ENCODE measurements at regions not wholly inside any gene's neighbourhood (a gene's known extent, or its start where the extent isn't known, plus 50 kb on each side); places are given as distances from the start of the nearest gene placed in this dataset.

DNA sequence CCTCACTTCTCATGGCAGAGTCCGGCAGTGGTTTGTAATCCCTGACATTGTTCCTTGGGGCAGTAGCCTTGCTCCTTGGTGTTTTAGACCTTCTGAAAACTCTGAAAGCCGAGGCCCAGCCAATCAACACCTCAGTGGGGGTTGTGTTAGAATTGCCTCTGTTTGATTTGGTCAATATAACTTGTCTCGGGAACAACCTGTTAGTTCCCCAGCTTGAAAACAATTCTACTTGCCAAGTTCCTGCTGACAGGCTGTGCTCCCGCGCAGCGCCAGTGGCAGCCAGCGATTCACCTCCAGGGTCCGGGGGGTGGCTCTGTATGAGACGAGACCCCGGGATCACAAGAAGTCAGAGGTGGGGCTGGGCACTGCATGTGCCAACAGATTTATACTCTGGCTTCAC lies 81.4 kb upstream of the MEDAG start:
- H3K27ac ChIP-seq, result no peak overlapping the region
- intact Hi-C loops (cut with DNase I), result no loop called here
- H3K4me1 ChIP-seq, result no peaks in the 10 kb centered on the region
- no peaks in the 10 kb centered on the region for H3K36me3 ChIP-seq (ENCODE audit: insufficient read depth in 1 of 2, low read depth in 1 of 2)
- H3K9me3 ChIP-seq, result no peaks in the 10 kb centered on the region
- no peak for TF ChIP-seq CTCF (IDR thresholded peaks at IDR 0.05)
- ATAC-seq (no peak), DNase-seq (no peak)
- peaks cover 0 to 2% (median 0%) of the 10 kb centered on the region in 3 donors for H3K27me3 ChIP-seq (ENCODE audit: insufficient read depth in 3 of 3, low read length in 2 of 3)
- 27 to 40% (median 34%) methylated on average over 10 of the region's 10 CpGs for WGBS, 3 donors
- no peak overlapping the region for H3K4me3 ChIP-seq

DNA sequence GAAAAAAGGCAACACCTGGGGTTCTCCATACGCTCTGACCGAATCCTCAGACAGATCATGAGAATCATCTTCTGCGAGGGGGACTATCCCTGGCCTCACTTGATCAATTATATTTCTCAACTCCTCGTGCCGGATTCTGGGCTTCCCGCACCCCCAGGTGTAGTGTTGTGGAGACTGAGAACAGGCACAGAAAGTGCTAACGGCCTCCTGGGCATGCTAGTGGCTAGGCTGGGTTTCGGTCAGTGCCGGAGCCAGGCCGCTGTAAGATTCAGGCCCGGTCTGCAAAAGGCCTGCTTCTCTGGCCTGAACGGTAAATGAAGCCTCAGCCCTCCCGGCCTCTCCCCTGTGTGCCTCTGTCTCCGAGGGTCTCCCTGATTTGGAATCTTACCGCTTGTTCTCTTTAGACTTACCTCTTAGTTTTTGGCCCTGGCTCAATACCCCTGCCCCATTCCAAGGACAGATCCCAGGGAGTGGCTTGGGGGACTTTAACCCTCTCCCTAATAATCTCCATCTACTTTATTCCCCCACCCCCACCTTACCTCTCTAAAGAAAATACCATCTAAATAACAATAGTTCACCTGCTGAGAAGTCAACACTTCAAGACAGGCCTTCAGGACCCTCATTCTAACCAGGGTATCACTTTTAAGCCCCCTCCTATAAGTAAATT lies 79.0 kb upstream of the MEDAG start:
- H3K27me3 ChIP-seq (ENCODE audit: insufficient read depth in 3 of 3, low read length in 2 of 3), result peaks cover 0 to 2% (median 0%) of the 10 kb centered on the region in 3 donors
- H3K27ac ChIP-seq, result no peak overlapping the region
- no peaks in the 10 kb centered on the region for H3K4me1 ChIP-seq
- H3K9me3 ChIP-seq, result no peaks in the 10 kb centered on the region
- H3K4me3 ChIP-seq, result no peak overlapping the region
- no peak for TF ChIP-seq CTCF (IDR thresholded peaks at IDR 0.05)
- intact Hi-C loops (cut with DNase I), result no loop called here
- ATAC-seq (no peak), DNase-seq (no peak)
- WGBS, 3 donors, result 94 to 97% (median 94%) methylated on average over 15 of the region's 15 CpGs
- no peaks in the 10 kb centered on the region for H3K36me3 ChIP-seq (ENCODE audit: insufficient read depth in 1 of 2, low read depth in 1 of 2)

GRCh38 chr13:30827578-30827925 lies 78.5 kb upstream of the MEDAG start:
- no peaks in the 10 kb centered on the region for H3K4me1 ChIP-seq
- H3K4me3 ChIP-seq, result no peak overlapping the region
- ATAC-seq (no peak), DNase-seq (no peak)
- H3K36me3 ChIP-seq (ENCODE audit: insufficient read depth in 1 of 2, low read depth in 1 of 2), result no peaks in the 10 kb centered on the region
- H3K27ac ChIP-seq, result no peak overlapping the region
- WGBS, 3 donors, result 80 to 100% (median 98%) methylated on average over 3 of the region's 3 CpGs
- intact Hi-C loops (cut with DNase I), result no loop called here
- no peak for TF ChIP-seq CTCF (IDR thresholded peaks at IDR 0.05)
- H3K27me3 ChIP-seq (ENCODE audit: insufficient read depth in 3 of 3, low read length in 2 of 3), result peaks cover 0 to 2% (median 0%) of the 10 kb centered on the region in 3 donors
- no peaks in the 10 kb centered on the region for H3K9me3 ChIP-seq

DNA sequence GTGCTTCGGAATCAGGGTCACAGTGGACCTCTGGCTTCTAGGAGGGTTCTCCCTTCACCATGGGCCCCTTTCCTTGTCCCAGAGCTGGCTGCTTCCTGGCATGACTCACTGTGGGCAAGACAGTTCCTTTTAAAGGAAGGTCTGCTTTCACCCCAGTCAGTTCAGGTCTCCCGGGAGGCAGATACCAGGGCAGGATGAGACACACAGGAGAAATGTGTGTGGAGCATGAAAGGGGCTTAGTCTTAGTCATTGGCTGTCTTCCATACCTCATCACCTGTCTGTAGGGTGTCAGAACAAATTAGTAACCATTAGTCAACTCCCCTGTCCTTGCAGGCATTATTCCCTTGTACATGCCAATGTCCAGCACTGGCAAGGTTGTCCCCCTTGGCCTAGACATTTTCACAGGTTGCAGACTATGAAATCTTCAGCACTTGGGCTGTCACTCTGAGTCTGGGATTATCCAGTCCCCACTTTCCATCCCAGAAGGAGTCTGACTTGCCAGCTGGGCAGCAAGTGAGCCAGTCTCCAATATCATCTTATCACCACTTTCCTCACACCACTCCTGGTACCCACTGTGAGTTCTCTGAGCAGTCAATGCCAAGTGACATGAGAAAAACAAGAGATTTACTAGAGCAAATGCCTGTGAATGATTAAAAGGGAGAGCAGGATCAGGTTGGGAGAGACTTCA lies 76.8 kb upstream of the MEDAG start:
- no peak overlapping the region for H3K27ac ChIP-seq

More for the DNA sequence above, 76.8 kb upstream of the MEDAG start:
- no peak for DNase-seq
- H3K4me1 ChIP-seq, result no peaks in the 10 kb centered on the region
- H3K27me3 ChIP-seq (ENCODE audit: insufficient read depth in 3 of 3, low read length in 2 of 3), result peaks cover 0 to 2% (median 0%) of the 10 kb centered on the region in 3 donors
- TF ChIP-seq CTCF (IDR thresholded peaks at IDR 0.05), result no peak
- intact Hi-C loops (cut with DNase I), result no loop called here
- WGBS, 3 donors, result 70 to 90% (median 77%) methylated on average over 2 of the region's 2 CpGs
- H3K36me3 ChIP-seq (ENCODE audit: insufficient read depth in 1 of 2, low read depth in 1 of 2), result no peaks in the 10 kb centered on the region
- ATAC-seq, result no peak
- H3K9me3 ChIP-seq, result no peaks in the 10 kb centered on the region
- H3K4me3 ChIP-seq, result no peak overlapping the region
